ENCODE measurements at regions not wholly inside any gene's neighbourhood (a gene's known extent, or its start where the extent isn't known, plus 50 kb on each side); places are given as distances from the start of the nearest gene placed in this dataset.

- CTCF ChIA-PET: no interaction called here
- no peaks in the 10 kb centered on the region for H3K36me3 ChIP-seq (ENCODE audit: control insufficient read depth, insufficient read depth, low read length)
- TF ChIP-seq, protein P1, sequence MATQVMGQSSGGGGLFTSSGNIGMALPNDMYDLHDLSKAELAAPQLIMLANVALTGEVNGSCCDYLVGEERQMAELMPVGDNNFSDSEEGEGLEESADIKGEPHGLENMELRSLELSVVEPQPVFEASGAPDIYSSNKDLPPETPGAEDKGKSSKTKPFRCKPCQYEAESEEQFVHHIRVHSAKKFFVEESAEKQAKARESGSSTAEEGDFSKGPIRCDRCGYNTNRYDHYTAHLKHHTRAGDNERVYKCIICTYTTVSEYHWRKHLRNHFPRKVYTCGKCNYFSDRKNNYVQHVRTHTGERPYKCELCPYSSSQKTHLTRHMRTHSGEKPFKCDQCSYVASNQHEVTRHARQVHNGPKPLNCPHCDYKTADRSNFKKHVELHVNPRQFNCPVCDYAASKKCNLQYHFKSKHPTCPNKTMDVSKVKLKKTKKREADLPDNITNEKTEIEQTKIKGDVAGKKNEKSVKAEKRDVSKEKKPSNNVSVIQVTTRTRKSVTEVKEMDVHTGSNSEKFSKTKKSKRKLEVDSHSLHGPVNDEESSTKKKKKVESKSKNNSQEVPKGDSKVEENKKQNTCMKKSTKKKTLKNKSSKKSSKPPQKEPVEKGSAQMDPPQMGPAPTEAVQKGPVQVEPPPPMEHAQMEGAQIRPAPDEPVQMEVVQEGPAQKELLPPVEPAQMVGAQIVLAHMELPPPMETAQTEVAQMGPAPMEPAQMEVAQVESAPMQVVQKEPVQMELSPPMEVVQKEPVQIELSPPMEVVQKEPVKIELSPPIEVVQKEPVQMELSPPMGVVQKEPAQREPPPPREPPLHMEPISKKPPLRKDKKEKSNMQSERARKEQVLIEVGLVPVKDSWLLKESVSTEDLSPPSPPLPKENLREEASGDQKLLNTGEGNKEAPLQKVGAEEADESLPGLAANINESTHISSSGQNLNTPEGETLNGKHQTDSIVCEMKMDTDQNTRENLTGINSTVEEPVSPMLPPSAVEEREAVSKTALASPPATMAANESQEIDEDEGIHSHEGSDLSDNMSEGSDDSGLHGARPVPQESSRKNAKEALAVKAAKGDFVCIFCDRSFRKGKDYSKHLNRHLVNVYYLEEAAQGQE (IDR thresholded peaks at IDR 0.05; ENCODE audit: insufficient read depth in 1 of 2, low read depth in 2 of 2, low read length in 1 of 2): no peak
- TF ChIP-seq POLR2AphosphoS5 (IDR thresholded peaks at IDR 0.05; ENCODE audit: low read depth, low read length) (no peak), SIN3A (IDR thresholded peaks at IDR 0.05; ENCODE audit: borderline replicate concordance, insufficient read depth, low read depth, low read length) (no peak), TCF7L2 (IDR thresholded peaks at IDR 0.05; ENCODE audit: low read depth, low read length) (no peak)
- TF ChIP-seq, protein P2, sequence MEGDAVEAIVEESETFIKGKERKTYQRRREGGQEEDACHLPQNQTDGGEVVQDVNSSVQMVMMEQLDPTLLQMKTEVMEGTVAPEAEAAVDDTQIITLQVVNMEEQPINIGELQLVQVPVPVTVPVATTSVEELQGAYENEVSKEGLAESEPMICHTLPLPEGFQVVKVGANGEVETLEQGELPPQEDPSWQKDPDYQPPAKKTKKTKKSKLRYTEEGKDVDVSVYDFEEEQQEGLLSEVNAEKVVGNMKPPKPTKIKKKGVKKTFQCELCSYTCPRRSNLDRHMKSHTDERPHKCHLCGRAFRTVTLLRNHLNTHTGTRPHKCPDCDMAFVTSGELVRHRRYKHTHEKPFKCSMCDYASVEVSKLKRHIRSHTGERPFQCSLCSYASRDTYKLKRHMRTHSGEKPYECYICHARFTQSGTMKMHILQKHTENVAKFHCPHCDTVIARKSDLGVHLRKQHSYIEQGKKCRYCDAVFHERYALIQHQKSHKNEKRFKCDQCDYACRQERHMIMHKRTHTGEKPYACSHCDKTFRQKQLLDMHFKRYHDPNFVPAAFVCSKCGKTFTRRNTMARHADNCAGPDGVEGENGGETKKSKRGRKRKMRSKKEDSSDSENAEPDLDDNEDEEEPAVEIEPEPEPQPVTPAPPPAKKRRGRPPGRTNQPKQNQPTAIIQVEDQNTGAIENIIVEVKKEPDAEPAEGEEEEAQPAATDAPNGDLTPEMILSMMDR (IDR thresholded peaks at IDR 0.05): no peak
- H3K27me3 ChIP-seq (ENCODE audit: control insufficient read depth, insufficient read depth, low read length): peaks cover 21% of the 10 kb centered on the region
- no peaks in the 10 kb centered on the region; the same call in 1 of the 2 replicates for H3K4me1 ChIP-seq (ENCODE audit: control insufficient read depth, insufficient read depth, low read length)
- no peaks in the 10 kb centered on the region for H3K9me3 ChIP-seq (ENCODE audit: control insufficient read depth, insufficient read depth, low read depth, low read length)
- no peak for DNase-seq (ENCODE audit: low read depth, low spot score)
- H3K4me3 ChIP-seq (ENCODE audit: low read depth in 2 of 2, low read length in 2 of 2): no peak overlapping the region
- no TSS peak for BruUV-seq (replicated peaks)
- H3K27ac ChIP-seq (ENCODE audit: low read length): no peak overlapping the region
- intact Hi-C loops (cut with micrococcal nuclease; ENCODE audit: unreplicated experiment): no loop called here
- POLR2A ChIA-PET: no interaction called here
- in situ Hi-C loops (cut with HindIII; ENCODE audit: low pct_unique_long_range_greater_than_20kb, low sequenced_read_pairs): no loop called here
- ATAC-seq: no peak
Observed at GRCh38 chr12:66808606-66809005, 129.7 kb upstream of the GRIP1 start.

GRCh38 chr12:66813137-66813892, 134.4 kb upstream of the GRIP1 start:
- intact Hi-C loops (cut with micrococcal nuclease; ENCODE audit: unreplicated experiment): no loop called here
- no peaks in the 10 kb centered on the region for H3K36me3 ChIP-seq (ENCODE audit: control insufficient read depth, insufficient read depth, low read length)
- no TSS peak for BruUV-seq (replicated peaks)
- no peaks in the 10 kb centered on the region for H3K9me3 ChIP-seq (ENCODE audit: control insufficient read depth, insufficient read depth, low read depth, low read length)
- ChIA-PET POLR2A (no interaction called here), CTCF (no interaction called here)
- ATAC-seq: no peak
- no peak for DNase-seq (ENCODE audit: low read depth, low spot score)
- H3K4me1 ChIP-seq (ENCODE audit: control insufficient read depth, insufficient read depth, low read length): no peaks in the 10 kb centered on the region
- no peaks in the 10 kb centered on the region for H3K27me3 ChIP-seq (ENCODE audit: control insufficient read depth, insufficient read depth, low read length)
- H3K4me3 ChIP-seq (ENCODE audit: low read depth in 2 of 2, low read length in 2 of 2): no peak overlapping the region
- H3K27ac ChIP-seq (ENCODE audit: low read length): no peak overlapping the region
- no peak for TF ChIP-seq POLR2AphosphoS5 (IDR thresholded peaks at IDR 0.05; ENCODE audit: low read depth, low read length)
- TF ChIP-seq, protein P2 (IDR thresholded peaks at IDR 0.05): no peak
- no peak for TF ChIP-seq TCF7L2 (IDR thresholded peaks at IDR 0.05; ENCODE audit: low read depth, low read length)
- in situ Hi-C loops (cut with HindIII; ENCODE audit: low pct_unique_long_range_greater_than_20kb, low sequenced_read_pairs): no loop called here

All from Panc1 (cell line).